ENCODE measurements at regions not wholly inside any gene's neighbourhood (a gene's known extent, or its start where the extent isn't known, plus 50 kb on each side); places are given as distances from the start of the nearest gene placed in this dataset.

GRCh38 chr2:79260848-79261247 lies 101.3 kb upstream of the REG3A start:
- Mint-ChIP-seq H3K4me3 (no peak overlapping the region), H3K9me3 (peaks cover 5% of the 10 kb centered on the region), H3K4me1 (no peaks in the 10 kb centered on the region), H3K36me3 (no peaks in the 10 kb centered on the region), H3K27me3 (ENCODE audit: low read depth) (no peaks in the 10 kb centered on the region), H3K27ac (no peak overlapping the region)
- TF ChIP-seq CTCF (IDR thresholded peaks at IDR 0.05; ENCODE audit: unreplicated experiment), result no peak
- DNase-seq (ENCODE audit: low spot score in 2 of 2, unreplicated experiment in 2 of 2), result no peak

GRCh38 chr2:79259959-79260358 lies 100.4 kb upstream of the REG3A start:
- Mint-ChIP-seq H3K4me1 (no peaks in the 10 kb centered on the region), H3K36me3 (no peaks in the 10 kb centered on the region), H3K27ac (no peak overlapping the region), H3K27me3 (ENCODE audit: low read depth) (no peaks in the 10 kb centered on the region), H3K4me3 (no peak overlapping the region), H3K9me3 (peaks cover 5% of the 10 kb centered on the region)
- no peak for TF ChIP-seq CTCF (IDR thresholded peaks at IDR 0.05; ENCODE audit: unreplicated experiment)
- DNase-seq (ENCODE audit: low spot score in 2 of 2, unreplicated experiment in 2 of 2), result no peak

GRCh38 chr2:79259296-79259695 lies 99.7 kb upstream of the REG3A start:
- H3K4me3 Mint-ChIP-seq, result no peak overlapping the region
- TF ChIP-seq CTCF (IDR thresholded peaks at IDR 0.05; ENCODE audit: unreplicated experiment), result no peak
- no peak for DNase-seq (ENCODE audit: low spot score in 2 of 2, unreplicated experiment in 2 of 2)
- peaks cover 5% of the 10 kb centered on the region for H3K9me3 Mint-ChIP-seq
- no peak overlapping the region for H3K27ac Mint-ChIP-seq
- no peaks in the 10 kb centered on the region for H3K36me3 Mint-ChIP-seq
- H3K4me1 Mint-ChIP-seq, result no peaks in the 10 kb centered on the region
- H3K27me3 Mint-ChIP-seq (ENCODE audit: low read depth), result no peaks in the 10 kb centered on the region

GRCh38 chr2:79253243-79253774 lies 93.8 kb upstream of the REG3A start:
- no peak overlapping the region for H3K4me3 Mint-ChIP-seq
- H3K4me1 Mint-ChIP-seq, result no peaks in the 10 kb centered on the region
- H3K27ac Mint-ChIP-seq, result no peak overlapping the region
- H3K27me3 Mint-ChIP-seq (ENCODE audit: low read depth), result peaks cover 1% of the 10 kb centered on the region
- no peak for DNase-seq (ENCODE audit: low spot score in 2 of 2, unreplicated experiment in 2 of 2)
- no peaks in the 10 kb centered on the region for H3K9me3 Mint-ChIP-seq
- no peaks in the 10 kb centered on the region for H3K36me3 Mint-ChIP-seq
- TF ChIP-seq CTCF (IDR thresholded peaks at IDR 0.05; ENCODE audit: unreplicated experiment), result no peak

GRCh38 chr2:79250656-79251055 lies 91.1 kb upstream of the REG3A start:
- Mint-ChIP-seq H3K4me3 (no peak overlapping the region), H3K36me3 (no peaks in the 10 kb centered on the region), H3K4me1 (no peaks in the 10 kb centered on the region), H3K27me3 (ENCODE audit: low read depth) (peaks cover 1% of the 10 kb centered on the region), H3K9me3 (no peaks in the 10 kb centered on the region), H3K27ac (no peak overlapping the region)
- no peak for TF ChIP-seq CTCF (IDR thresholded peaks at IDR 0.05; ENCODE audit: unreplicated experiment)
- DNase-seq (ENCODE audit: low spot score in 2 of 2, unreplicated experiment in 2 of 2), result no peak

GRCh38 chr2:79248776-79249175 lies 89.2 kb upstream of the REG3A start:
- no peaks in the 10 kb centered on the region for H3K9me3 Mint-ChIP-seq
- H3K4me3 Mint-ChIP-seq, result no peak overlapping the region
- no peaks in the 10 kb centered on the region for H3K4me1 Mint-ChIP-seq
- H3K27ac Mint-ChIP-seq, result no peak overlapping the region
- no peaks in the 10 kb centered on the region for H3K36me3 Mint-ChIP-seq
- H3K27me3 Mint-ChIP-seq (ENCODE audit: low read depth), result peaks cover 1% of the 10 kb centered on the region
- no peak for DNase-seq (ENCODE audit: low spot score in 2 of 2, unreplicated experiment in 2 of 2)
- no peak for TF ChIP-seq CTCF (IDR thresholded peaks at IDR 0.05; ENCODE audit: unreplicated experiment)
